GM12892 (cell line): ENCODE measurements at regions not wholly inside any gene's neighbourhood (a gene's known extent, or its start where the extent isn't known, plus 50 kb on each side); places are given as distances from the start of the nearest gene placed in this dataset.

Experiments used
- POLR2A ChIP-seq: IDR thresholded peaks from 2 replicates; pipeline ENCODE4 v1.6.1; 2011; ENCODE audit warnings: low read depth, low read length, control low read depth
- POLR2AphosphoS5 ChIP-seq: IDR thresholded peaks from 2 replicates; pipeline ENCODE4 v1.6.1; 2011; ENCODE audit warnings: low read depth, low read length, control low read depth

DNA sequence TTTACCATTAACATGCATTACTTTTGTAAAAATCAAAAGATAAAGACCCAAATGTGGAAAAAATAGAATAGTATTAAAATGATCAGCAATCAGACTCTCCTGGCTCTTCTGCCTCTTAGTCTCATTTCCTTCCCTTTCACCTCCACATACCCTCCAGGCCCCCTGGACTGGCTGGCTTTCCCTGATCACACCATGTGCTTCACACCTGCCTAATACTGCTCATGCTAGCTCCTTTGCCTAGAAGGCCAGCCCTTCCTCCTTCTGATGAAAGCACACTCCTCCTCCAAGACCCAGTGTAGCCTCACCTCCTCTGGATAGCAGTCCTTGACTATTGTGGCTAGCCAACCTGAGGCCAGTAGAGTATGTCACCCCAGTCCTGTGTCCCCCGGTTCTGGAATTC, 182.0 kb upstream of the HEY2 start:
- TF ChIP-seq POLR2AphosphoS5 (no peak), POLR2A (no peak)
